ENCODE measurements at regions not wholly inside any gene's neighbourhood (a gene's known extent, or its start where the extent isn't known, plus 50 kb on each side); places are given as distances from the start of the nearest gene placed in this dataset.
"Not testable (repeated sequence)": the region's sequence is repeated elsewhere in the genome, so short reads cannot be mapped to it uniquely, and the experiment has no call there.

DNA sequence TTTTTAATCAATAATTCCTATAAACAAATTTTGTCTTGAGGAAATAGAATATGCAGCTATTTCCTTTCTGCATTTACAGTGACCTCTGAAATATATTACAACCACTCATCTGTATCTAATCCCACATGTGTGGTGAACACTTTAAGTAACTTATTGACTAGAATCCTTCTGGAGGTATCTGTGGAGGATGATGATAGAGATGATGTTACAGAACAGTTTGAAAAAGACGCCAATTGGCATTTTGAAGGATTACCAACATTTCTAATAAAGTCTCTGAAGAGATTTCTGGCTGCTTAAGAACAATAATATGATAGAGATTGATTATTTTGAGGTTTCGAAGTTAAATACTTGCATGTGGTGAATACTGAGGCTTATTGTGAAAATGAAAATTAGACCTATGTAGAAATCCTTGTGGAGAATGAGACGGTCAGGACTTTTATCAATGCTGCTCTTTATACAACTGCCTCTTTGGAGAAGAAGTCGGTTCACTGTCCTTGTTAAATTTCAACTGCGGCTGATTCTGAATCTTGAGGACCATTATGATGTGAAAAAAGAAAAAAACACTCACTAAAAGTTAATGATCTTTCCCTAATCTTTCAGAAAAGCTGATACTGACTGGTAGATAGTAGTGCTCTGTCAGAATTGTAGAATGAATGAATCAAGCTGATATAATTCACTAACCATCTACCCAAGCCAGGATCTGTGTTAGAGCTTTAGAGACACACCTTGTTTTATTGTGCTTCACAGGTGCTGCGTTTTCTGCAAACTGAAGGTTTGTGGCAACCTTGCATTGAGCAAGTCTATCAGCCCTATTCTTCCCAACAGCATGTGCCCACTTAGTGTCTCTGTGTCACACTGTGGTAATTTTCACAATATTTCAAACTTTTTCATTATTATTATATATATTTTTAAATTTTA is 204.7 kb downstream of the SPRY1 start:
- no peak for DNase-seq (ENCODE audit: low read depth)

GRCh38 chr4:123602007-123602406 is 205.4 kb downstream of the SPRY1 start:
- no peak for DNase-seq (ENCODE audit: low read depth)

DNA sequence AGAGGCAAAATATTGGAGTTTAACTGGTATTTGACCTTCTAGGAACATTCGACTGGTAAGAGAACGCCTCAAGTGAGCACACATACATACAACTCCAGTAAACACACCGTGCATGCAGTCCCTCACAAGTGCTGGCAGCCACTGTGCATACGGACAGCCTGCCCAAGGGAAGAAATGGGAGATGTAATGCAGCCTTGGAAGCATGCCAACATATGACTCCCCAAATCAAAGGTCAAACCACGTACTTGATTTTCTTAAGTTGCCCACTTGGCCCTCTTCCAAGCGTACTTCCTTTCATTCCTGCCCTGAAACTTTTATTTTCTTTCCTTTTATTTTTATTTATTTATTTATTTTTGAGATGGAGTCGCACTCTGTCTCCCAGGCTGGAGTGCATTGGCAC is 206.6 kb downstream of the SPRY1 start:
- no peak for DNase-seq (ENCODE audit: low read depth)

DNA sequence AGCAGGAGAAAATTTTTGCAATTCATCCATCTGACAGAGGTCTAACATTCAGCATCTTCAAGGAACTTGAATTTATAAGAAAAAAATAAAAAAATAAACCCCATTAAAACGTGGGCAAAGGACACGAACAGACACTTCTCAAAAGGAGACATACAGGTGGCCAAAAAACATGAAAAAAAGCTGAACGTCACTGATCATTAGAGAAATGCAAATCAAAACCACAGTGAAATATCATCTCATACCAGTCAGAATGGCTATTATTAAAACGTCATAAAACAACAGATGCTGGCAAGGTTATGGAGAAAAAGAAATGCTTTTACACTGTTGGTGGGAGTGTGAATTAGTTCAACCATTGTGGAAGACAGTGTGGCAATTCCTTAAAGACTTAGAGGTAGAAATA is 209.2 kb downstream of the SPRY1 start:
- not testable (repeated sequence) for DNase-seq (ENCODE audit: low read depth)

DNA sequence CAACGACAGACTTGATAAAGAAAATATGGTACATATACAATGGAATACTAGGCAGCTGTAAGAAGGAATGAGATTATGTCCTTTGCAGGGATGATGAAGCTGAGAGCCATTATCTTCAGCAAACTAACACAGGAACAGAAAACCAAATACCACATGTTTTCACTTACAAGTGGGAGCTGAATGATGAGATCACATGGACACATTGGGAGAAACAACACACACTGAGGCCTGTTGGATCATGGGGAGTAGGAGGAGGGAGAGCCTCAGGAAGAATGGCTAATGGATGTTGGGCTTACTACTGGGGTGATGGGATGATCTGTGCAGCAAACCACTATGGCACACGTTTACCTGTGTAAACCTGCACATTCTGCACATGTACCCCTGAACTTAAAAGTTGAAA is 209.7 kb downstream of the SPRY1 start:
- no peak for DNase-seq (ENCODE audit: low read depth)

DNA sequence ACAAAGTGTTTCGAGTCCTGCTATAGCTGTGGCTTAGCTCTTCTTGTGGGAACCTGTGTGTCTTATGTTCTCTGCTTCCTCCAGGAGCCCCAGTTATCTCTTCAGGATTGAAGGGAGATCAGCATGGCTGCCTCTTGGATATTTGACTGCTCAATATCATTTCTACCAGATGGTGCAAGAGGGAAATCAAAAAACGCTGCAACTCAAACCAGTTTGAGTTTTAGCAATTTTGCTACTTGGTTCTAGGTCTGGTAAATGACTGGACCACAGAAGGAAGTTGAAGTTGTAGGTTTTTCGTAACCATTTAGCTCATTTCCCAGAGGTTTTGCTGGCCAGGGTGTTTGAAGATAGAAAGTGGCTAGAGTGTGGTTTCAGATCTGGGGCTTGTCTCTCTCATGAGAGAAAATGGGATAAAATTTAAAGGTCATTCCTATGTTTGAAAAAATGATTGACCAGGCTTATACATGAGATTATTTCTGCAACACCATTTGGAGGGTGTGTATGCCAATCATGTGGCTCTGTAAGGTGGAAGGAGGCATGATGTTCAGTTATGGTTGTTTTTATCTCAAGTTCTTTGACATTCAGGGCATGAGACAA is 210.4 kb downstream of the SPRY1 start:
- DNase-seq (ENCODE audit: low read depth), result no peak

DNA sequence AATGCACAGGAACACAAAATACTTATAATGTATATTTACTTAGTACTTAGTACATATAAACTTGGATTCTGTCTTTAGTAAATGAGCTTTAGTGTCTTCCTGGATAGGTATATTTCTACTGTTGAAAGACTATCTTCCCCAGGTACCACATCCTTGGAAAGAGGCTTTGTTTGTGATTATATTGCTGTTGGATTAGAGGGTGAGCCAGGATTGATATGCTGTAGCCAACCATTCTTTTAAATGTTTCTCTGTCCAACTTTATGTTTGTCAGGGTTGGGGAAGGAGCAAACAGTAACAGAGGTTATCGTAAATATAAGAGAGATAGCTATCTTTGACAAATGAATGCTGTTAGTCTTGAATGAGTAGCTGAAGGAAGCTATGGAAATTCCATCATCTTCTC is 213.2 kb downstream of the SPRY1 start:
- no peak for DNase-seq (ENCODE audit: low read depth)

- DNase-seq (ENCODE audit: low read depth), result no peak
Measured at GRCh38 chr4:123613586-123614344, 217.2 kb downstream of the SPRY1 start.

GRCh38 chr4:123615901-123616300 is 219.3 kb downstream of the SPRY1 start:
- DNase-seq (ENCODE audit: low read depth), result no peak

GRCh38 chr4:123616951-123617461 is 220.4 kb downstream of the SPRY1 start:
- DNase-seq (ENCODE audit: low read depth), result no peak

DNA sequence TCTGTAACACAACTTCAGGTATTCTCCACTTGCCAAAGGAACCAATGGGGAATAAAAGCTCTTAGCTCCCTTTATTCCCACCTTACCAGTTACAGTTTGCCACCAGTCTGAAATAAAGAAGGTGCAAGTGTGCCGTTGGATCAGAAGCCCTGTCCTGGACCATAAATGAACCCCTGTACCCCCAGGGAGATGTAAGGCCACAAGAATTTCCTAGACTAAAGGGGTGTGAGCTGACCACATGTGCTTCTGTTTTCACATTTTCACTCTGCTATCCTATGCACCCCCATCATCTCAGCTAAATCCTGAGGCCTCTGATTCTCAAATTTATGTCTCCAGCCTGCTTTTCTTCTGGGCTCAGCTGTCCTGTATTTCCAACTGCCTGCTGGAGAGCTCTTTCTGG is 221.2 kb downstream of the SPRY1 start:
- DNase-seq (ENCODE audit: low read depth), result no peak

GRCh38 chr4:123618606-123619005 is 222.0 kb downstream of the SPRY1 start:
- DNase-seq (ENCODE audit: low read depth), result no peak

- DNase-seq (ENCODE audit: low read depth), result no peak
Measured at GRCh38 chr4:123619326-123619725, 222.7 kb downstream of the SPRY1 start.

- DNase-seq (ENCODE audit: low read depth), result no peak
Measured at GRCh38 chr4:123619895-123620294, 223.3 kb downstream of the SPRY1 start.

- DNase-seq (ENCODE audit: low read depth), result no peak
Measured at GRCh38 chr4:123621072-123621705, 224.6 kb downstream of the SPRY1 start.

GRCh38 chr4:123622572-123622971 is 226.0 kb downstream of the SPRY1 start:
- no peak for DNase-seq (ENCODE audit: low read depth)

GRCh38 chr4:123623611-123624010 is 227.0 kb downstream of the SPRY1 start:
- no peak for DNase-seq (ENCODE audit: low read depth)

DNA sequence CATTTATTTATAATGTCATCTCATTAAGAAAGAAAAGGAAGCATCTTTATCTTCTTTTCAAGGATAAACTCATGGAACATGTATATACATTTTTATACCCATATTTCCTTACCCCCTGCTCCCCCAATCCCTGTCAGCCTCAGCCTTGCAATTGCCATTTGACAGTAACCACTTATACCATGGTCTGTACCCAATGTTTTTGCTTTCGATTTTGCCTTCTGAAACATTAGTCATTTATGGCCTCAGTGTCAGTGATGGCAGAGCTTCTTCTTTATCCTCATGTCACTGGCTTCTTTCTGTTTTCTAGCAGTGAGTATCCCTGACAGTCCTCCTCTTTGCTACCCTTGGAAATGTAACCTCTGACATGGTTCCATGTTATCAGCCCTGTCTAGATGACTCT is 228.4 kb downstream of the SPRY1 start:
- DNase-seq (ENCODE audit: low read depth), result no peak

- no peak for DNase-seq (ENCODE audit: low read depth)
Measured at GRCh38 chr4:123628288-123628687, 231.7 kb downstream of the SPRY1 start.

- DNase-seq (ENCODE audit: low read depth), result no peak
Measured at GRCh38 chr4:123631786-123632692, 235.4 kb downstream of the SPRY1 start.

GRCh38 chr4:123632693-123633030 is 236.1 kb downstream of the SPRY1 start:
- no peak for DNase-seq (ENCODE audit: low read depth)

Data from activated T-helper 1 cell treated with Interleukin-2 at 50 U/mL for 16 hours (primary cell).